ENCODE measurements at regions not wholly inside any gene's neighbourhood (a gene's known extent, or its start where the extent isn't known, plus 50 kb on each side); places are given as distances from the start of the nearest gene placed in this dataset.
A peak's percentile ranks its signal among the peaks of the same experiment; 100 is the strongest.

GRCh38 chr4:100736641-100737451, 219.0 kb upstream of the EMCN start:
- TF ChIP-seq POLR2A (IDR thresholded peaks at IDR 0.05) (no peak), CTCF (IDR thresholded peaks at IDR 0.05) (no peak)
- intact Hi-C loops (cut with DNase I): no loop called here
- WGBS, 2 donors: 42 to 48% methylated on average over 2 of the region's 2 CpGs
- no peak overlapping the region for H3K4me3 ChIP-seq (replicated peaks in 1 of 3)
- no peaks in the 10 kb centered on the region for H3K36me3 ChIP-seq
- H3K4me1 ChIP-seq: no peaks in the 10 kb centered on the region
- H3K27ac ChIP-seq: peak overlapping the region in 1 of 3 donors; percentile 23
- no peaks in the 10 kb centered on the region for H3K27me3 ChIP-seq
- H3K9me3 ChIP-seq: no peaks in the 10 kb centered on the region
- DNase-seq: no peak

- H3K4me3 ChIP-seq (replicated peaks in 1 of 3): no peak overlapping the region
- H3K9me3 ChIP-seq: no peaks in the 10 kb centered on the region
- no peak overlapping the region for H3K27ac ChIP-seq
- no peaks in the 10 kb centered on the region for H3K36me3 ChIP-seq
- no peak for TF ChIP-seq CTCF (IDR thresholded peaks at IDR 0.05)
- no peak for TF ChIP-seq POLR2A (IDR thresholded peaks at IDR 0.05)
- no peaks in the 10 kb centered on the region for H3K27me3 ChIP-seq
- no peak for DNase-seq
- 79 to 90% methylated on average over 4 of the region's 4 CpGs for WGBS, 2 donors
- no peaks in the 10 kb centered on the region for H3K4me1 ChIP-seq
- intact Hi-C loops (cut with DNase I): no loop called here
These were observed 211.0 kb upstream of the EMCN start for GRCh38 chr4:100728861-100729260.

- Histone ChIP-seq H3K4me1 (no peaks in the 10 kb centered on the region), H3K27ac (no peak overlapping the region), H3K27me3 (no peaks in the 10 kb centered on the region), H3K36me3 (no peaks in the 10 kb centered on the region), H3K9me3 (no peaks in the 10 kb centered on the region), H3K4me3 (replicated peaks in 1 of 3) (no peak overlapping the region)
- intact Hi-C loops (cut with DNase I): no loop called here
- TF ChIP-seq POLR2A (IDR thresholded peaks at IDR 0.05) (no peak), CTCF (IDR thresholded peaks at IDR 0.05) (no peak)
- no peak for DNase-seq
- WGBS, 2 donors: 84% methylated on average over 3 of the region's 3 CpGs
These were observed 205.1 kb upstream of the EMCN start for GRCh38 chr4:100722866-100723459.

GRCh38 chr4:100722133-100722532, 204.3 kb upstream of the EMCN start:
- no peak for DNase-seq
- 66 to 72% methylated on average over 2 of the region's 2 CpGs for WGBS, 2 donors
- Histone ChIP-seq H3K4me1 (no peaks in the 10 kb centered on the region), H3K27ac (no peak overlapping the region), H3K36me3 (no peaks in the 10 kb centered on the region), H3K9me3 (no peaks in the 10 kb centered on the region), H3K4me3 (replicated peaks in 1 of 3) (no peak overlapping the region), H3K27me3 (no peaks in the 10 kb centered on the region)
- intact Hi-C loops (cut with DNase I): no loop called here
- TF ChIP-seq POLR2A (IDR thresholded peaks at IDR 0.05): no peak
- TF ChIP-seq CTCF (IDR thresholded peaks at IDR 0.05): no peak

- TF ChIP-seq CTCF (IDR thresholded peaks at IDR 0.05): no peak
- no peak for TF ChIP-seq POLR2A (IDR thresholded peaks at IDR 0.05)
- Histone ChIP-seq H3K4me3 (replicated peaks in 1 of 3) (no peak overlapping the region), H3K27ac (no peak overlapping the region), H3K36me3 (no peaks in the 10 kb centered on the region), H3K27me3 (no peaks in the 10 kb centered on the region), H3K4me1 (no peaks in the 10 kb centered on the region), H3K9me3 (no peaks in the 10 kb centered on the region)
- no peak for DNase-seq
- intact Hi-C loops (cut with DNase I): no loop called here
These were observed 203.7 kb upstream of the EMCN start for GRCh38 chr4:100721490-100721889.

Measured in thyroid gland (tissue), 4 donors.